ENCODE measurements at regions not wholly inside any gene's neighbourhood (a gene's known extent, or its start where the extent isn't known, plus 50 kb on each side); places are given as distances from the start of the nearest gene placed in this dataset.

GRCh38 chr4:182042945-182043344 lies 200.3 kb upstream of the TENM3 start:
- TF ChIP-seq CTCF (IDR thresholded peaks at IDR 0.05; ENCODE audit: insufficient read depth, low read length) (no peak), POLR2AphosphoS5 (IDR thresholded peaks at IDR 0.05; ENCODE audit: low read depth) (no peak), GABPA (IDR thresholded peaks at IDR 0.05; ENCODE audit: low read depth) (no peak), SPI1 (IDR thresholded peaks at IDR 0.05; ENCODE audit: borderline replicate concordance, low read depth) (no peak)
- TF ChIP-seq, protein P1, sequence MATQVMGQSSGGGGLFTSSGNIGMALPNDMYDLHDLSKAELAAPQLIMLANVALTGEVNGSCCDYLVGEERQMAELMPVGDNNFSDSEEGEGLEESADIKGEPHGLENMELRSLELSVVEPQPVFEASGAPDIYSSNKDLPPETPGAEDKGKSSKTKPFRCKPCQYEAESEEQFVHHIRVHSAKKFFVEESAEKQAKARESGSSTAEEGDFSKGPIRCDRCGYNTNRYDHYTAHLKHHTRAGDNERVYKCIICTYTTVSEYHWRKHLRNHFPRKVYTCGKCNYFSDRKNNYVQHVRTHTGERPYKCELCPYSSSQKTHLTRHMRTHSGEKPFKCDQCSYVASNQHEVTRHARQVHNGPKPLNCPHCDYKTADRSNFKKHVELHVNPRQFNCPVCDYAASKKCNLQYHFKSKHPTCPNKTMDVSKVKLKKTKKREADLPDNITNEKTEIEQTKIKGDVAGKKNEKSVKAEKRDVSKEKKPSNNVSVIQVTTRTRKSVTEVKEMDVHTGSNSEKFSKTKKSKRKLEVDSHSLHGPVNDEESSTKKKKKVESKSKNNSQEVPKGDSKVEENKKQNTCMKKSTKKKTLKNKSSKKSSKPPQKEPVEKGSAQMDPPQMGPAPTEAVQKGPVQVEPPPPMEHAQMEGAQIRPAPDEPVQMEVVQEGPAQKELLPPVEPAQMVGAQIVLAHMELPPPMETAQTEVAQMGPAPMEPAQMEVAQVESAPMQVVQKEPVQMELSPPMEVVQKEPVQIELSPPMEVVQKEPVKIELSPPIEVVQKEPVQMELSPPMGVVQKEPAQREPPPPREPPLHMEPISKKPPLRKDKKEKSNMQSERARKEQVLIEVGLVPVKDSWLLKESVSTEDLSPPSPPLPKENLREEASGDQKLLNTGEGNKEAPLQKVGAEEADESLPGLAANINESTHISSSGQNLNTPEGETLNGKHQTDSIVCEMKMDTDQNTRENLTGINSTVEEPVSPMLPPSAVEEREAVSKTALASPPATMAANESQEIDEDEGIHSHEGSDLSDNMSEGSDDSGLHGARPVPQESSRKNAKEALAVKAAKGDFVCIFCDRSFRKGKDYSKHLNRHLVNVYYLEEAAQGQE (IDR thresholded peaks at IDR 0.05; ENCODE audit: insufficient replicate concordance, low read depth): no peak

Data from HL-60 (cell line).